ENCODE measurements at regions not wholly inside any gene's neighbourhood (a gene's known extent, or its start where the extent isn't known, plus 50 kb on each side); places are given as distances from the start of the nearest gene placed in this dataset.

DNA sequence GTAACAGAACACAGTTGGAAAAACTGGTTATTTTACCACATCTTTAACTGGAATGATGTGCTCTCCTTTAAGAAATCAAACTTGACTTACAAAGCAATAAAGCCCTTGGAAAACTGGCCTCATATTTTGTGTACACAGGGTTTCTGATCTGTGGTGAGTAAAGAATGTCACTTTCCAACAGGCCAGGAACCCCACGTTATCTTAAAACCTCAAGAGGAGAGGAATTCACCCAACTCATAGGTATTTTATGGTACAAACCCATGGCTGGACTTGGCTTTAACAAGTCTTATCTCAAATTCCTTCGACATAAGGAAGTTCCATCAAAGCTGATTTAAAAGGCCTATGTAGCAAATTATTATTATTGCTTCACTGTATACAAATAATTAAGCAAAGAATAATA, 1735.1 kb downstream of the PCDH7 start (continued):
- TF ChIP-seq, protein P1, sequence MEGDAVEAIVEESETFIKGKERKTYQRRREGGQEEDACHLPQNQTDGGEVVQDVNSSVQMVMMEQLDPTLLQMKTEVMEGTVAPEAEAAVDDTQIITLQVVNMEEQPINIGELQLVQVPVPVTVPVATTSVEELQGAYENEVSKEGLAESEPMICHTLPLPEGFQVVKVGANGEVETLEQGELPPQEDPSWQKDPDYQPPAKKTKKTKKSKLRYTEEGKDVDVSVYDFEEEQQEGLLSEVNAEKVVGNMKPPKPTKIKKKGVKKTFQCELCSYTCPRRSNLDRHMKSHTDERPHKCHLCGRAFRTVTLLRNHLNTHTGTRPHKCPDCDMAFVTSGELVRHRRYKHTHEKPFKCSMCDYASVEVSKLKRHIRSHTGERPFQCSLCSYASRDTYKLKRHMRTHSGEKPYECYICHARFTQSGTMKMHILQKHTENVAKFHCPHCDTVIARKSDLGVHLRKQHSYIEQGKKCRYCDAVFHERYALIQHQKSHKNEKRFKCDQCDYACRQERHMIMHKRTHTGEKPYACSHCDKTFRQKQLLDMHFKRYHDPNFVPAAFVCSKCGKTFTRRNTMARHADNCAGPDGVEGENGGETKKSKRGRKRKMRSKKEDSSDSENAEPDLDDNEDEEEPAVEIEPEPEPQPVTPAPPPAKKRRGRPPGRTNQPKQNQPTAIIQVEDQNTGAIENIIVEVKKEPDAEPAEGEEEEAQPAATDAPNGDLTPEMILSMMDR (IDR thresholded peaks at IDR 0.05; ENCODE audit: control extremely low read depth in 1 of 3, insufficient read depth in 1 of 3, low read depth in 1 of 3, low read length in 3 of 3) = no peak
